GM21786 (cell line): ENCODE measurements at regions not wholly inside any gene's neighbourhood (a gene's known extent, or its start where the extent isn't known, plus 50 kb on each side); places are given as distances from the start of the nearest gene placed in this dataset.
A peak's percentile ranks its signal among the peaks of the same experiment; 100 is the strongest.

Experiments
- ATAC-seq: cut with Tn5 transposase; IDR thresholded peaks from one replicate; pipeline ENCODE4 v1.9.1; 2021; ENCODE audit not compliant: unreplicated experiment

DNA sequence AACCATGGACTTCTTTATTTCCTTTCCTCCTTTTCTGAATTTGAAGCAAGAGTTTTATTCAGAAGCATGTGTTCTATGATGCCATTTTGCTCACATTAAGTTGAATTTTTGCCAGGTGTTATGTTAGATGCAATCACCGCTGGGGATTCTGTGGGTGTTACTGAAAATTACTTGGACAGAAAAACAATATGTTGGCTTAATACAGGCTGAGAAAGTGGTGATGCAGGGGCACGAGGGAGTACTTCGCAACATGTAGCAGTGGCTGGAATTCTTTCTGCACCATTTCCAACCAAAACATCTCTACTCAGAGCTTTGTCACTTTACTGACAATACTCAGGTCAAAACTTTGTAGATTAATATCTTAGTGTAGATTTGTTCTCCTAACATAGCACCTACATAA is 109.2 kb upstream of the PCDH18 start:
- ATAC-seq, result no peak

DNA sequence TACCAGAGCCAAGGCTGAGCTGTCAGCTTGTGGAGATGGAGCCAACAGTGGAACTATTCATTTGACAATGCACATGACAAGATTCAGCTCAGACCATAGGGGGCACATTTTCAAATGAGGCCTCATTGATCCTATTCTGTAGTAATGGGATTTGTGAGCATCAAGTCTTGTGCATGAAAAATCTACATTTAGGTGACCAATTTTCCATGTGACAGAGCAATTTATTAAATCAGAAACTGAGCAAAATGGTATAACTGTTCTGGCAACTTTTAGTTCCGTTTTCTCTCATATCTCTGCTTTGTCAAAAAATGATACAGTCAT is 108.5 kb upstream of the PCDH18 start:
- no peak for ATAC-seq

DNA sequence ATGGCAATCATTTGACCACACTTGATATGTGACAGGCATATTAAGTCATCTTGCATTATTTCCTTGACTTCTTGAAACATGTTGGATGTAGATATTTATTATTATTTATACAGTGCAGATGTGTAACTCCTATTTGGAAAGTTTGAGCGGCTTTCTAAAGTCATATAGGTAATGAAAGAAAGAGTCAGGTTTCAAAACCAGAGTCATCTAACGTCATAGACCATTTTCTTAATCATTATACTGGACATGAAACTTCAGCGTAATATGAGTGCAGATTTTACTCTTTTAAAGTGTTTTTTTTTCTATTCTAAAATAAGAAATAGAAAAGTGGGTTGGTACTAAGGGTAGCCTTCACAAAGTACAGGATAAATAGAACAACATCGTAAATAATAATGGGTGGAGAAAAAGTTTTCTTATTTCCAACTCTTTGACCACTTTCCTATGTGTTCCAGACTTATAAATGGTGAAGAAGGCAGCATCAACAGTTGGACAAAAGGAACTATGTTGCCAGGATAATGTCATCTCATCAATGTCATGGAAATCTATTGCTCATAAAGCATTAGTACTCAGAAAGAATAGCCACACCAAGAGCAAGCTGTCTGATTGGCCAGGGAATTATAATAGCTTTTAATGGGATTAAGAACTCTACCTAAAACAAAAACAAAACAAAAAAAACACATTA is 108.0 kb upstream of the PCDH18 start:
- peak; percentile 68 for ATAC-seq

DNA sequence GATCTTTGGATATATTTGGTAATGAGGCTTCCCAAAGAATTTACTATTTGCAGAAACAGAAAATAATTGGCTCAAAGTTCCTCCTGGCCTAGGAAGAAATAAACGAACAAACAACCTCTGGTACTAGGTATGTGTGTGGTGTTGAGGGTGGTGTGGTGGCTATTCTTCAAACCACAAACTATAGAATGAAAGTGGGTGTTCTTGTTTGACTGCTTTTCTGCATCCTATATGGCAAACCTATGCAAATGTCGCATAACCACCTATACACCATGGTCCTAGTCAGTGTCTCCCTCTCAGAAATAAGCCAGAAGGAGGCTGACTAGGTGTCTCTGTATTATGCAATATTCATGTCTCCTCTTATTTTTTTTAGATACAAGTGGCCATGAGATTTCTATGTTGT is 106.6 kb upstream of the PCDH18 start:
- peak; percentile 43 for ATAC-seq

DNA sequence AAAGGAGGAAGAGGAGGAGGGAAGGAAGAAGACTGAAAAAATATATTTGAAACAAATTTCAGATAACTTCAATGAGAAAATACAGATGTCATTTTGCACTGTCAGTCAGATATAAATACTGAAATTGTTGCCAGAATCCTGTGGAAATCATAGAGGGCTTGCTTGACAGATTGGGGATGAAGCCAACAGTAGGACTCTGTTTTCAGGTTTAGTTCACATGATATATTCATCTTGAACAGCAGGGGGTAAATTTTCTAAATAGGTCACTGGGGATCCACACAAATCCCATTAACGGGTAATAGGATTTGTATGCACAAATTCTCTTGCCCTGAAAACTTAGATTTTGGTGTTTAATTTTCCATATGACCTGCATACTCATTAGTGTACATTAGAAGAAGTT is 103.3 kb upstream of the PCDH18 start:
- no peak for ATAC-seq

DNA sequence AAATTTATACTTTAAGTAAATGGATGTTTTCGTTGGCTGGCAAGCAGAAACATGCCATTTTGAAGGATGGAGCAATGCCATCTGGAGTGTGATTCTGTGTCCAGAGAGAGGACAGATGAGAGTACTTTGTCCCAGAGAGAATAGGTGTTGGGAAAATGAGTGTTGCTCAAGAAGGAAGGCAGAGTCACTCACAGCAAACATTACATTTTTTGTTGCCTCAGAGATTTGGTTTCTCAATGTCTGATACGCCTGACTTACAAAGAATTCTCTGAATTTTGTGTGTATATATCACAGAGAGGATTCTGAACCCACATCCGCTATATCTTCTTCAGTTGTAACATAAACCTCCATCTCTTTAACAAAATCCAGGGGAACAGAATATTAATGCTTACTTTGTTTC is 102.8 kb upstream of the PCDH18 start:
- no peak for ATAC-seq

DNA sequence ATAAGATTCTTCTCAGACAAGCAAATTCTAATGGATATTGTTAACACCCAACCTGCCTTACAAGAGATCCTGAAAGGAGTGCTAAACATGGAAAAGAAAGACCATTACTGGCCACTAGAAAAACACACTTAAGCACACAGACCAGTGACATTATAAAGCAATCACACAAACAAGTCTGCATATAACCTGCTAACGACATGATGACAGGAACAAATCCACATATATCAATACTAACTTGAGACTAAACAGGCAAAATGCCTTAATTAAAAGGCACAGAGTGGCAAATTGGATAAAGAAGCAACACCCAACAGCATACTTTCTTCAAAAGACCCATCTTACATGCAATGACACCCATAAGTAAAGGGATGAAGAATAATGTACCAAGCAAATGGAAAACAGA is 100.5 kb upstream of the PCDH18 start:
- no peak for ATAC-seq

DNA sequence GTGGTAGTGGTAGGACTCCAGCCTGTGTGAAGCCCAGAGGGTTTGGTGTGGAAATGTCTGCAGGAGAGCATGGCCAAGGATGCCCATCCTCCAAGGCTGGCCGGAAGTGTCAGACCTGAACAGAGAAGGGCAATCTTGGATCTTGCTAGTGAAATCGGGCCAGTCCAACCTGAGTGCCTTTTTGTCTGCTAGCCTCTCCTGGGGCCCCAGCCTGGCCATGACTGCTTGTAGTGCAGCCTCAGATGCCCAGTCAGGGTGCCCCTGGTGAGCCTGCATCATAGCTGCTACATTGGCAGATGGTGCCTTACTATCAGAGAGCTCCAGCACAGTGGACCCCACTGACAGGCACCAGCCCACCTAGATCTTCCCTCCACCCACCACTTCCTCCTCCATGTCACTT is 99.3 kb upstream of the PCDH18 start:
- ATAC-seq, result no peak

DNA sequence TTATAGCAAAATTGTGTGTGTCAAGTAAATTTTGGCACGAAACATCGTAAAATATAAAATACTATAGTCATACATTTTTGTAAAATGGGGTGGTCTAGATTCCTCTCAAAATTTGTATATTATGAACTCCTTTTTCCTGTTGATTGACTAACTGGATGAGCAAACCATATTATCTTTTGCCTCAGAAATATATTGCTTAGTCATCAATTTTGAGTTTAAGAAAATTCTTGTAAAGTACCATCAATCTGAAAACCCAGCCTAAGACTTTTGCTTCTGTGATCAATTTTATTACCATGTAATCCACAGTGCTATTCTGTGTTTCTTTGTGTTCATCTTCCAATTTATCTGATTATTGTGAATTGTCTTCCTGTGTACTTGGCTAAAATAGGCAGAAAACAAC is 98.0 kb upstream of the PCDH18 start:
- no peak for ATAC-seq

DNA sequence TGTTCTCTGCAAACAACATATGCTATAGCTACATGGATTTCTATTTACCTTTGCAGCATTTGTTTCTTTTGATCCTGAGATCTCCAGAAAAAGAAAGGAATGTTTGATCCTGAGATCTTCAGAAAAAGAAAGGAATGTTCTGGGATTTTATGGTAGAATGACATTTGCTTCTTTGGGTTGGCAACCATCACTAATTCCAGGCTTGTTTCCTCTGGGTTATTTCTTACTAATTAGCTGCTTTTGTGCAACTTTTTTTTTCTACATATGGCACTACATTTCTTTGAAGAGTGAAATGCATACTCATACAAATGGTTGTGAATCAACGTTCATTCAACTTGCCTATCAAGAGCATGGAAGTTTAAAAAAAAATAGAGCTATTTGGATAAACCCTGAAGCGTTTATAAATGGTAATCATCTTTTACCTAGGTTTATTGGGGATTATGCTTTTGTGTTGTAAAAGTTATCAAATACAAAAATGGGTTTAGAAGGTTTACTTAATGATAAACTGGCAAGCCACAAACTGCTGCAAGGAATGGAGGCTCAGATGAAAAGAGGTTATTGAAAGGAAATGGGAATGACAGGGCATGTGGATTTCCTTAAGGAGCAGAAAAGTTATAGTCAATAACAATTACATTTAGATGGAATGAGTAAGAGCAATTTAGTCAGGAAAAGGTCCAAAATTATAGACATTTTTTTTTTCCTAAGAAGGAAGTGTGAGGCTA is 95.6 kb upstream of the PCDH18 start:
- no peak for ATAC-seq

DNA sequence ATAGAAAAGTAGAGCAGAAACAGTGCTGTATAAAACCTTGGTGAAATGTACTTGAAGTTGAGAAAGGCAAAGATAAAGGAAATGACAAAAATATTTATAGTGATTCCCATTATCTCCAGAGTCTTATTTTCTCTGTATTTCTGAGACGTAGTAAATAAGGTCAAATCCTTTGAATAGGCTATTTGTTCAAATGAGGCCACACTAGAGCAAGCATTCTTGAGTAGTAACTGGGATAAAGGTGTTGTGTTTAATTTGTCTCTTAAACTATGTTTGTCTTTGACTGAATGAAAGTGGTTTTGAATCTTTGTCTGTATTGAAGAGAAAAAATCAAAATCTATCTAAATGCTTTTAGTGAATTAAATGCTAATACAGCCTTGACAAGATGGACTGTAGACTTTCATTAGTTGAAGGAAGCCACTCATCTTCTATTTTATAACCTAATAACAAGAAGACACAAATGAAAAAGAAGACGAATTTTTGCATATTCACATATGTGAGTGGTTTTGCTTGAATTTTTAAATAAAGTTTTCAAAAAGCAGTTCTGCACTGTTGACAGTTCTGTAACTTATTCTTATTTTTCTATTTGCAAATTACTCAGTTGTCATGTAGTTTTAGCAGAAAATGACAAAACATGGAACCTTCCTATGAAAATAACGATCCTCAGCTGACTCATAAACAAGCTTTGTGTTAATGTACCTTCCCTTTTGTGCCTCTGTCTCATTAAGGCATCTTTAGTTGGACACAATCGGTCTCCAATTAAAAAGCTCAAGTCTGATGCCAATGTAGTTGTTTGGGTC is 94.8 kb upstream of the PCDH18 start:
- no peak for ATAC-seq

DNA sequence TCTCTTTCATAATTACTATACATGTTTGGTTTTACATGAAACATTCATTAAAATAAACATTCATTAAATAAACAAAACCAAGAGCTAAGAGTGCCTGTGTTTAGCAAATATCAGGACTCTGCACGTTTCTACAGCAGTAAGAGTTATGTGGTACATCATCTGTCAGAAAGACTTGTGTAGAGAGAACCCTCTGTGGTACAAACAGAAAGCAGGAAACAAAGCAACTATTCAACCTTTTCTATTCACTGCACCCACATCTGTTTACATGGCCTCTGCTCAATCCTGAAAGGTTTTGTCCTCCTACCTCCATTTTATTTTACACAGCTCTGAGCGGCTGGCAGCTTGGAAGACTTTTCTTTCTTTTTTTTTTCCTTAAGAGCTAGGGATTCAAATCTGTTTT is 90.7 kb upstream of the PCDH18 start:
- peak; percentile 69 for ATAC-seq

DNA sequence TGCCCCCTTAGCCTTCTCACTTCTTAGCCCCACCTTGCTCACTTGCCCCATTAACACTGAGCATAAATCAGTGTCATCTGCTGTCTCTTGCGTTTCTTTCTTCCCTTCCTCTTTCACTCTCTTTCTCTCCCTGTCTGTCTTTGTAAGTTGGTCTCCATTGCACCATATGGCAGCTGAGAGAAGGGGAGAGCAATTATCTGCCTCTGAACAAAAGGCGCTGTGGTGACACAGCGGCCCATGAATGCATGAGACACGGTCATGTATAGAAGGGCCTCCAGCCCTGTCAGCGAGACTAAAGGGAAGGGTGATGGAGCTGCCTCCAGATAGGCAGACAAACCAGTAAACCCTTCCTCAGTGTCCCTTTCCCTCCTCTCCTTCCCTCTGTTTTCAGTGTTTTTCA is 88.8 kb upstream of the PCDH18 start:
- no peak for ATAC-seq

DNA sequence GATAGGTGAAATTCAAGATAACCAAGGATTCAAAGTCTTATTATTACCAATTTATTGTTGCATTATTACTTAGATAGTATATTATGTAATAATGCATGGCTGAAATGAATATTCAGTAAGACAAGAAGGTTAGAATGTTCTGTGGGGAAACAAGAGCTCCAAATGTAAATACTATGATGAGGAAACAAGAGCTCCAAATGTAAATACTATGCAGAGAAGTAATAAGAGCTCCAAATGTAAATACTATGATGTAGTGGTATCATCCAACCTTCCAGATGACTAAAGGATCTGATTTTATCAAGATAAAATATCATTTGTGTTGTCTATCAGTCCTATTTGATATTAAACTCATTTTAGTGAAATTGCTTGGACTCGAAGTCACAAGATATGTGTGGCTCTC is 82.2 kb upstream of the PCDH18 start:
- no peak for ATAC-seq

DNA sequence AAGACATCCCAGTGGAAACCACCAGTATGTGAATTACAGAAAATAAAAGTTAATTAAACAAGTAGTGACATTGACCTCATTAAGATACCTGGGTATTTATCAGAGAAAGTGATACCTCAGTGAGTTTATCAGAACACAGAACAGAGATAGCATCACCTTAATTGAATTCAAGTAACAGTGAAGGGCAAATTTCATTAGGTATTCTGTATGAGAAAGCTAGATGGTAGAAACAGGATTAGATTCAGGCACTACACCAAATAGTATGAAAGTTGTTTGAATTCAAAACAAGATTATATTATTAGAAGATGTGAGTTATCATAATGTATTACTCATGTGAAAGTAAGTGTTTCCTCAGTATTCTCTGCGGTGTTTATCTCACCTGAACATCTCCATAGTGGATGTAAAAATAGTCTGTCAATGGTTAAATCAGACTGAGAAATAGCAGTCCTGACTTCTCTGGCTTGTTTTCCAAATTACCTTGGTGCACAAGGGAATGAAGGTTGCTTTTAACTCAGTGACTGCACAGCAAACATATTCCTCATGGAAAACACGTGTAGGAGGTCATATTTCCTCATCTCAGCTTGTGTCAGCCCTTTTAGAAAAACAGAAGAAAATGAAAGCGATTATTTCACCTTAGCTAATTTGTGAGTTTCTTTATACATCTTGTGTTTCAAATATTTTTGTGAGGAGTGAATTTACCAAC is 79.9 kb upstream of the PCDH18 start:
- no peak for ATAC-seq

DNA sequence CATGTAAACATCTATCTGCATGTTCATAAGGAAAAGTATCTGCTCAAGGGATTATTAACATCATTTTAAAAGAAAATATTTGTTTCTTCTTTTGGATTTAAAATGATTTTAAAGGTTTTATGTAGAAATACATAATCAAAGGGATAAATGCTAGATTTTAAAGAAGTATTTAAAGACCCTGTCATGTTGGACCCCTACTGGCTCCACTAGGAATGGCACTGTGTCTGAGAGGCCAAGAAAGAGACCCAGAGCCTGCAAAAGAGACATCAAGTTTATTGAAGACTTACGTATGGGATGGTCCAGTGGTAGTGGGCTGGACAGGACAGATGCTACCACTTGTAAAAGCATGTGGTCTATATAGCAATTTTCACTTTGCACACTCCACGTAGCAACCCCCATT is 78.7 kb upstream of the PCDH18 start:
- ATAC-seq, result no peak

DNA sequence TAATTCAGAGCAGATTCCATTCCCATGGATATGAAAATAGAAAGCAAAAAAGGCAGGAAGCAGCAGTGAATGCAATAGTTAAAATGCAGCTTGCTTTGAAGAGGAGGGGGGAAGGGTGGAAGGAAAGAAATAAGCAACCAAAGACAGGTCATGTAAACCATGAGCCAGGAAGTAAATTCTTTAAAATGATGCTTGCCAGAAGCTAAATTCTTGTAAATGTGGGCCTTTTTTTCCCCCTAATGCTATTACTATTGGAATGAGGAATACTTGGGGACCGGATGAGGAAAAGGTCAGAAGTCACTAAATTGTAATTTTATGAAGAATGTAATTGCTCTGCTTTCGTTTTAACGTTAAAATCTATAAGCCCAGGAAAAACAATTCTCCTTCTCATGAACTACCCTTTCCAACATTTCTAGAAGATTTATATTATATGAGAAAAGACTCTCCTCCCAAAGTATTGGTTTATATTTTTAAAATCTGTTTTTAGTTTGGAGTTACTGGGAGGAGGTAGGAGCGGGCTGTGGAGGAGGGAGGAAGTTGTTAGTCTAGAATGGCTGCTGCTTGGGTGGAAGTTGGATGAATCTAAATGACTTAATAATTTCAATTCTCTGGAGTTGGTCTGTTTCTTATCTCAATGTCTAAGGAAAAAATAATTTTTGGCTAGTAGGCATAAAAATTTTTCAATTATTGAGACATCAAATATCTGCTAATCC is 77.6 kb upstream of the PCDH18 start:
- no peak for ATAC-seq

DNA sequence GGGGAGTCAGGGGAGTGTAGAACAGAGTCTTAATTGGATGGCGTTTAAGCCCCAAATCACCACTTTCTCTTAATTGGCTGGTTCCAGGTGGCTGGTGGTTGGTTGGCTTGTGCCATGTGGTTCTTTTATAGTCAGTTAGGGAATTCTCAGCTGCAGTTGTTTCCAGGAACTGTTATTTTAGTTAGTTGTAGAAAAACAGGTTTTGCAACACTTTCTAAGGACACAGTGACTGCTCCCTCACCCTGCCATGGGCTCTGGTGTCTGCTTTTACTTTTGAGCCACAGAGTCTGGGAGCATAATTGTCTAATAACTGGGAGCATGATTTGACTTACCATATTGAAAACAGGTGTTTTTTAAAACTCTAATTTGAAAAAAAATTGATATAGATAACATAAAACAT is 75.8 kb upstream of the PCDH18 start:
- ATAC-seq, result no peak

DNA sequence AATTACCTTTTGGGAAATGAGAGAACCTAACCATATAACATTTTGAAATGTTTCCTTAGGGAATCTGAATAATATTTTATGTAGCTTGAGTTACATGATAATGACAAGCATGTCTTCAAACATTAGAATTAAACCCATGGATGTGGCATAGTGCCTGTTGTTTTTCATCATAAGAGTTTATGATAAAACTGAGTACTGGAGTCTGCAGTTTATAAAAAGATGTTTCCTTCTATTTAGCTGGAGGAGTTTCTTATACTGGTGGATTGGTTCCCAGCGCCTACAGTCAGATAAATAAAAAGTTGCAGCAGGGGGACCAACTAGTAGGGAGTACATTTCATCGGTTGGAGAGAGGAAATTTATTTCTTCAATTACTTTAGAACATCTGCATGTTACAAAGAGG is 70.1 kb upstream of the PCDH18 start:
- no peak for ATAC-seq

DNA sequence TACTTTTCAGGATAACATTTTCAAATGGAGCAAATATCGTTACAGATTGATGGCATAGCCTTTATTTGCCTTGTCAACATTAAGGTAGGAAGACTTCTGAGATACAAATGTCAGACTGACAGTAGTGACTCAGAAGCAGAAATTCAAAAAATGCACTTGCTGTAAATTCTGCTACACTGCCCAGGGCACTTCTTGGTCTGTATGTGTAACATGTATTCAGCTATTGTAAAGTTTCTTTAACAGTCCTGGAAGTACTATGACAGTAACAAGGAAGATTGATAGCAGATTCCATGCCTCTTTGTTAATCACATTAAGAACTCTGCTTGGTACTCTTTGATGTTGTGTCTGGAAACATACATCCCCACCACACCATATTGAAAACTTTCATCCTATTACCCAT is 69.6 kb upstream of the PCDH18 start:
- ATAC-seq, result no peak

DNA sequence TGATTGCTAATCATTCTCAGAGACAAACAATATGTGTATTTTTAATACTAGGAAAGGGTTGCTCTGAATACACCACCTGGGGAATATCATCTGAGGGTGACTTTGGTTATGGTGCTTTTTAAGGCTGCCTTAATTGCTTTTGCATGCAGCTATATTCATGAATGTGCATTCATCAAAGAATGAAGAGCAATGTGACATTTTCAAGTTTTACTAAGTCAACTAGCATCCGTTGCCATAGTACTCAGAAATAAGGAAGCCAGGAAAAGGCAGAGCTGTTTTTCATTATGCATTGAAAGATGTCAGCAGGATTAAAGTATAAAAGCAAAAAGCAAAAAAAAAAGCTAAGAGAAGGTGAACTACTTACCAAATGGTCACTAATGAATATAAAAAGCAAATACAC is 67.4 kb upstream of the PCDH18 start:
- no peak for ATAC-seq
